ENCODE measurements at regions not wholly inside any gene's neighbourhood (a gene's known extent, or its start where the extent isn't known, plus 50 kb on each side); places are given as distances from the start of the nearest gene placed in this dataset.

DNA sequence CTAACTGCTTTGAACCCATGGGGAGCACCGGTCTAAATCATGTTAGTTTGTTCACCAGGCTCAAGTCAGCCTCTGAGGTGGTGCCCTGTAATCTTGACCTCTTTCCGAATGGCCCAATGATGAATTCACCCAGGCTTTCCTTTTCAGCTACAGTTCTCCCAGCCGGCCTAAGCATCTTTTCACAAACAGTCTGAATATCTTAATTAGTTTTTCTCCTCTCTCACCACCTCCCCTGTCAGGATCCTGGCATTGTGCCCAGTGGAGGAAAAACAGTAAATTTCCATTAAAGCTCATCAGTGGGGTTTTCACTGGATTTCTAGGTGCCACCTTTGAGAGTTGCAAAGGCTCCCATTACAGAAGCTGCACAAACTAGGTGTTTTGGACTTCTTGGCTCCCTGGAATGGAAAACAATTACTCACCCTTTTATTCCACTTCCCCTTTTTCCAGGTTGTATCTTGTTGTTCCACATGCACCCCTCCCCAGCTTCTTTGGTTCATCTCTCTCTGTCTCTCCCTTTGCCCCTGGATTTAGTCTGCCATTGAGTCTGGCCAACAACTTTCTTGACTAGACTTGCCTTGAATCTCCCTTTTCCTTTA, 69.4 kb upstream of the ADAMTSL1 start:
- DNase-seq, result no peak

DNA sequence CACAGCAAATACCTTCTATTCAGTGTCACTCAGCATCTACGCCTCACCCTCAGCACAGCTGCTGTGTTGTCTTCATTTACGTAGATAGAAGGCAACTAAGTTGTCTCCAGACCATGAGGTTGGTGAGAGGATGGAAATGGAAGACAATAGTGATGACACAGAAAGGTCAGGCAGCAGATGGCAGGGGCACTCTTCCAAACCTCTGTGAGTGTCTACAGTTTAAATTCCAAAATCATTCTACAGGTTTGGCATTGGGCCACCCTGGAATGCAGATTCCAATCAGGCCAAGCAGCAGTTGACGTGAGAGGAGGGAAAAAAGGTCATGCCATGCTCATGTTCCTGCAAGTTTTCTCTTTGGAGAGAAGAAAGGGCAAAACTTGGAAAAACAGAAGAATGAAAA, 68.7 kb upstream of the ADAMTSL1 start:
- DNase-seq, result no peak

DNA sequence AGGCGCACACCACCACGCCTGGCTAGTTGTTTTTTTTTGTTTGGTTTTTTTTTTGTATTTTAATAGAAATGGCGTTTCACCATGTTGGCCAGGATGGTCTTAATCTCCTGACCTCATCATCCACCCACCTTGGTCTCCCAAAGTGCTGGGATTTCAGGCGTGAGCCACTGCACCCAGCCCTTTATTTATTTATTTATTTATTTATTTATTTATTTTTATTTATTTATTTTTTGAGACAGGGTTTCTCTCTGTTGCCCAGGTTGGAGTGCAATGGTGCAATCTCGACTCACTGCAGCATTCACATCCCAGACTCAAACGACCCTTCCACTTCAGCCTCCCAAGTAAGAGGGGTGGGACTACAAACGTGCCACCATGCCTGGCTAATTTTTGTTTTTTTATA, 63.0 kb upstream of the ADAMTSL1 start:
- no peak for DNase-seq

DNA sequence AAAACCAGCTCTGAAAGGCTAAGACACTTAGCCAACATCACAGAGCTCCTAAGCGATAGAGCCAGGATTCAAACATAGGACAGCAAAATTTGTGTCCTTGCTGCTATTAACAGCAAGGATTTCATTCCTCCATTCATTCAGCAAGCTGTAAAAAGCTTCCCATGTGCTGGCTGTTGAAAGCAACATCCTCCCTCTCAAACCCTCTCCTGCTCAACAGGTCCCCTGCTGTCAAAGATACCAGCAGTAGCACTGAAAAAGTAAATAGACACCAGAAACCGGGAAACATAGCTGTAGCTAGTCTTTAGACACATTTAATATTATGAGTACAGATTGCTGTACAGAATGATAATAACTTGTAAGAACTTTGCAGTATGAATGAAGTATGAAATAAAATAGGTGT, 52.6 kb upstream of the ADAMTSL1 start:
- no peak for DNase-seq

DNA sequence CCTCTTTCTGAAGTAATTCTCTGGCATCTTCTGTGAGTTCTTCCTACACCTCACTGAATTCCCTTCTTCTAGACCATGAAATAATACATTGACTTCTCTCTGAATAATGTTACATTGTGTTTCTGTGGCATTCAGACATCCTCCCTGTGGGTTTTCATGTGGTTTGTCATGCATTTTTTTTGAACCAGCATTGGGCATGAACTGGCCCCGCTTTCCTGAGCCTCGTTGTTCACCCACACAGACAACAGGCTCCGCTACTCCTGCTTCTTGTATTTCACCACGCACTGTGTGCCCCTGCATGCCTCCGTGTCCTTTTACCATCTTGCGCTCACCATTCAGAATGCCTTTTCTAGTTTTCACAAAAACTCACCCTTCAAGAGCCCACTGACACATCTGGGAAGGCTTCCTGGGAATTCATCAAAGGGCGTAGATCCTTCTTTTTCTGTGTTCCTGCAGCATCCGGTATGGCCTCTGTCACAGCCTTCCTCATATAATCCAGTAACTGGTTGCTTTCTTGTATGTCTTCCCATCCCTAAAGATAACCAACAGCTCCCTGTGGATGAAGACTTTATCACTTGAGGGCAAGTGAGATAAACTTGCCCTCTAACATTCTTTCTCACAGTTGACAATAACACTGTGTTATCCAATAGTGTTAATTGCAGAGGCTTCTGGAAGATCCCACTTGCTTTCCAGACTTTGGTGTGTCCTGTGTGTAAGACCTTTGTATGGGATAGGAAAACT, 51.5 kb upstream of the ADAMTSL1 start:
- no peak for DNase-seq

DNA sequence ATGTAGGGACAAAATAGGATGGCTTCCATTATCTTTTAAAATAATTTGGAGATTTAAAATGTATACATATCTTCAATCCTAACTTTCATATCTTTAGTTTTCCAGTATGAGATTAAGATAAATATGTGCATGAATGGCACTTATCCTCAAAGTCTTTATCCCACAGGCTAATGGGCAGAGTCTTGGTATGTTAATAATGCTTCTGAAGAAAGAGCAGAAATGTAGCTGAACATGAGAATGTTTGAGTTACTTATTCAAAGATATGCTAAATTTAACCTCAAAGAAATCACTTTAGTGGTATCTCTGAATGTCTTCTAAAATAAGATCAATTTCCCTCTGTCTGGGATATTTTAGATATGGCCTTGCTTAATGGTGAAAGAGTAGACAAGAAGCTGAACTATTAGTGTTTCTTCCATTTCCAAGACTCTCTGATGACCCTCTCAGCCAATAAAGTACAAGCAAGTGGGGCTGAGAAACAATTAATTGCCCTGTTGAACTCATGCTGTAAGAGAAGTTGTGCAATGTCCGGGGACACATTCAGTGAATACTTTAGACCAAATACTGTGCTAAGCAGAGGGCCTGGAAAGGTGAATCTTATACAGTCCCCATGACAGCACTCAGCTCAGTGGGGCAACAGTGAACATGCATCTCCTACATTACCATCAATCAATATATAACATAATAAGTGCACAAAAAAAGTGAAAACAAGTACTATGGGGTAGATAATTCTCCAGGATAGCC, 50.0 kb upstream of the ADAMTSL1 start:
- no peak for DNase-seq
